NCI-H1694 treated with DMSO at 0.1 percent for 48 hours (cell line): ENCODE measurements at regions not wholly inside any gene's neighbourhood (a gene's known extent, or its start where the extent isn't known, plus 50 kb on each side); places are given as distances from the start of the nearest gene placed in this dataset.
"Not testable (repeated sequence)": the region's sequence is repeated elsewhere in the genome, so short reads cannot be mapped to it uniquely, and the experiment has no call there.

Experiments used
- DNase-seq: peaks from one replicate; lab custom pipeline; 2025; lab: John Stamatoyannopoulos, UW

DNA sequence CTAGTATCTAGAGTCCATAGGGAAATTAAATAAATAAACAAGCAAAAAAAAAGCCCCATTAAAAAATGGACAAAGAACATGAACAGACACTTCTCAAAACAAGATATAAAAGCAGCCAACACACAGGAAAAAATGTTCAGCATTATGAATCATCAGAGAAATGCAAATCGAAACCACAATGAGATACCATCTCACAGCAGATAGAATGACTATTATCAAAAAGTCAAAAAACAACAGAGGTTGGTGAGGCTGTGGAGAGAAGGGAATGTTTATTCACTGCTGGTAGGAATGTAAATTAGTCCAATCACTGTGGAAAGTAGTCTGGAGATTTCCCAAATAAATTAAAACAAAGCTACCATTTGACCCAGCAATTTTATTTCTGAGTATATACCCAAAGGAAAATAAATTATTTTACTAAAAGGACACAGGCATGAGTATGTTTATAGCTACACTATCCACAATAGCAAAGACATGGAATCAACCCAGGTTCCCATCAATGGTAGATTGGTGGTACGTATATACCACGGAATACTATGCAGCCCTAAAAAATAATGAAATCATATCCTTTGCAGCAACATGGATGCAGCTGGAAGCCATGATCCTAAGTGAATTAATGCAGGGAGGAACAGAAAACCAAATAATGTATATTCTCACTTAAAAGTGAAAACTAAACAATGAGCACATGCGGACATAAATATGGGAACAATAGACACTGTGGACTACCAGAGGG lies 366.5 kb upstream of the SEMA3C start:
- no peak for DNase-seq

DNA sequence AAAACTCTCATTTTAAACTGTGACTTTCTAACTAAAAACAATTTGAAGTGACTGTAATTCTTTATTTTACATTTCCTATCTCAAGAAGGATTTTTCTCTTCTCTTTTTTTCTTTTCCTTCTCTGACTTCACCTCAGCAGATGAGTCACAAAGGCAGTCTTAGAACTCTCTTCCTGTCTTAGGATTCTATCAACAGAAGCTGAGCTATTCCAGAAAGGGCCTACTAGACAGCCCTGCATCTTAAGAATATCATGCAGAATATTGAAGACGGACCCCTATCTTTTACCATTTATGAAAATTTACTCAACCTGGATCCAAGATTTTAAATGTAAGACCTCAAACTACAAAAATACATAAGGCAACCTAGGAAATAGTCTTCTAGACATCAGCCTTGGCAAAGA lies 365.7 kb upstream of the SEMA3C start:
- no peak for DNase-seq

DNA sequence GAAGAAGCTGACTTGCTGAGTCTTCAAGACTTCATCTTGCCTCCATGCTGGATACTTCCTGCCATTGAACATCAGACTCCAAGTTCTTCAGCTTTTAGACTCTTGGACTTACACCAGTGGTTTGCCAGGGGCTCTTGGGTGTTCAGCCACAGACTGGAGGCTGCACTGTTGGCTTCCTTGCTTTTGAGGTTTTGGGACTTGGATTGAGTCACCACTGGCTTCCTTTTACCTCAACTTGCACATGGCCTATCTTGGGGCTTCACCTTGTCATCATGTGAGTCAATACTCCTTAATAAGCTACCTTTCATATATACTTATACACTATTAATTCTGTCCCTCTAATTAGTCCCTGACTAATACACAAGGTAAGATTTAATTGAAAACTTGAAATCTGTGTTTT lies 361.7 kb upstream of the SEMA3C start:
- DNase-seq, result no peak

DNA sequence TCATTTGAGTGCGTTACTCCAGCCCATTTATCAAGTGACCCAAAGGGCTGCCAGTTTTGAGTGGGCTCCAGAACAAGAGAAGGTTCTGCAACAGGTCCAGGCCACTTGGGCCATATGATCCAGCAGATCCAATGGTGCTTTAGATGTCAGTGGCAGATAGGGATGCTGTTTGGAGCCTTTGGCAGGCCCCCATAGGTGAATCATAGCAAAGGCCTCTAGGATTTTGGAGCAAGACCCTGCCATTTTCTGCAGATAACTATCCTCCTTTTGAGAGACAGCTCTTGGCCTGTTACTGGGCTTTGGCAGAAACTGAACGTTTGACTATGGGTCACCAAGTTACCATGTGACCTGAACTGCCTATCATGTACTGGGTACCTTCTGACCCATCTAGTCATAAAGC lies 358.8 kb upstream of the SEMA3C start:
- no peak for DNase-seq

DNA sequence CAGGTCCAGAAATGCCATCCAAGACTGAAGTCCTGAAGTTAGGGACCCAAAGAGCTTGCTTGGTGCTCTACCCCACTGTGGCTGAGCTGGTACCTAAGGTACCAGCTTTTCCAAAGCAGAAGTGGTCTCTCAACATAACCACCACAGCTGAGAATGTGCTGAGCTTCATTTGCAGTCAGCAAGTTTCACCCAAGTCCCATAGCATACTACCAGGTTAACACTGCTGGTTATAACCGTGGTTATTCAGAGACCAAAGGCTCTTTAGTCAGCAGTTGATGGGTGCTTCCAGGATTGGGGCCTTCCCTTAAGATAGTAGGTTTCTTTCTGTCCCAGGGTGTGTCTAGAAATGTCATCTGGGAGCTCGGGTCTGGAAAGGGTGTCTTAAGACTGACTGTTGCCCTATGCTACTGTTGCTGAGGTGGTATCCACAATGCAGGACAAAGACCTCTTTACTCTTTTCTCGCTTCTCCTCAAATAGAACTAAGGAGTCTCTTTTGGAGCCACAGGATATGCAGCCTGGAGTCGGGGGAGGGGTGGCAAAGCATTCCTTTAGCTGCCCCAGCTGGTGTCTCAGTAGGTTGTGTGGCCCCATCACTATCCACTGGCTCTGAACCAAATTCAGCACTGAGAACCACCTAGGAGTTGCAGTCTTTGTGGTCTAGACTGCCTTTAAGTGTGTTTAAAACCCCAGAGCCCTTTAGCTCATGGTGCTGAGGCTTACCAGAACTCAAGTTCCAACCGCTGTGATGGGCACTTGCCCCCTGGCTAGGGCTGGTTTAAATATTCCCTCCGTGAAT lies 354.9 kb upstream of the SEMA3C start:
- no peak for DNase-seq

DNA sequence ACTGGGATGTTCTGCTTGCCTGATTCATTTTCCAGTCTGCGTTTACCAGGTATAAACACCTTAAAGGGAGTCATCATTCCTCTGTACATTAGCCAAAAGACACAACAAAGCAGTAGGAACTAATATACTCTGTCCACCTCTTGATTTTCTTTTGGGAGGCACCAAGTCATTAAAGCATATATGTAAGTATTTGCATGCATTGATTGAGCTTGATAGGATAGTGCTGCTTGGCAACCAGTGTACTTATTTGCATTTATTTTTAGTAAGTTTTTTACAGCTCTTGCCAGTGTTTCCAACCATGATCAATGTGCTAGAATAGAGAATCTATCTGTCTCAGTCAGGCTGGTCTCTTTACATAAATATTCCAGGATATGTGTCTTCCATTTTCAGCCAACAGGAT lies 353.3 kb upstream of the SEMA3C start:
- DNase-seq, result no peak

DNA sequence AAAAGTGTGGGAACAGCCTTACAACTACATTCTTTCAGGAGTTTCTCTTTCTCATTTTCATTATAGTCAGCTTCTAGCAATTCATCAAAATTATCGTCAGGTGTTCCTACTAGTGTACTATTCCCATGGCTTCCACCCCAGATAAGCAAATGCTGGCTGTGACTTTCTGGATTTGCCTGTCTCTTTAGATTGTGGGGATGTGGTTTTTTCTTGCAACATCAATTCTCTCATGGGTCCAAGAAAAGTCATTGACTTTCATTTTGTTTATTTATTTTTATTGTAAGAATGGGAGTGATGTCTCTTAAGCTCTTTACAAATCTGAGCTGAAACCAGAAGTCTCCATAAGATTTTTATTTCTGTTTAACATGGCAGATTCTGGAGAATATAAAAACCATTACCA lies 349.7 kb upstream of the SEMA3C start:
- no peak for DNase-seq

DNA sequence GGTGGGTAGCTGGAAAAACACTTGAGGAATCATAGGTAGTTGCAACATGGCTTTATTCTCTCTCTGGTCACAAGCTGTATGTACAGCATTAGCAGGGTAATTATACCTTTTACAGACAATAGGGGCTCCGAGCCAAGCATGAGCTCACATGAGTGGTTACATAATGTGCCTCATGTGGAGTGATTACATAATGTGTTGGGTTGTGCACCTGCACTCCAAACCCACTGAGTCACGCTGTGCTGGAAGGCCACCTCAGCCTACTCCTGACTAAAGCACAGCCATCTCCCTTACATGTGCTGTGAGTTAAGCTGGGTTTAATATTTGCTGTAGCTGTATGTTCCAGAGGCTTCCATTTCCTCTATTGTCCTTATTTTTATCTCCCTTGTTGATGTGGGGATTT lies 348.7 kb upstream of the SEMA3C start:
- DNase-seq, result no peak

DNA sequence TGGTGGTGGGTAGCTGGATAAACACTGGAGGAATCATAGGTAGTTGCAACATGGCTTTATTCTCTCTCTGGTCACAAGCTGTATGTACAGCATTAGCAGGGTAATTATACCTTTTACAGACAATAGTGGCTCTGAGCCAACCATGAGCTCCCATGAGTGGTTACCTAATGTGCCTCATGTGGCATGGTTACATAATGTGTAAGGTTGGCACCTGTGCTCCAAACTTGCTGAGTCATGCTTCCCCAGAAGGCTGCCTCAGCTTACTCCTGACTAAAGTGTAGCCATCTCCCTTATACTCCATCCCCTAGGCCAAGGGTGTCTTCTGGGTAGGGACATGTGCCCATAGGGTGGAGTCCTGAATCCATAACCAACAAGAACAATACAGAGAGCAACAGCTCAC lies 345.3 kb upstream of the SEMA3C start:
- no peak for DNase-seq

DNA sequence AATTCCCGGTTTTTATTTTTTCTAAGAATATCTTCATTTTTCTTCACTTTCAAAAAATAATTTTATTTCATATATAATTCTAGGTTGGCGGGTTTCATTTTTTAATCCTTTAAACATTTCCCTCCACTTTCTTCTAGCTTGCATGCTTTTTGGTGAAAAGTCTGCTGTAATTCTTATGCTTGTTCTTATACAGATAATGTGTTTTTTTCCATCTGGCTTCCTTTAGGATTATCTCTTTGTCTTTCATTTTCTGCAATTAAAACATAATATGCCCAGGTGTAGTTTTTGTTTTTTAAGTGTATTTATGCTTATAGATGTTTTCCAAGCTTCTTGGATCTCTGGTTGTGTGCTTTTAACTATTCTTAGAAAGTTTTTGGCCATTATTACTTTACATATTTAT lies 341.3 kb upstream of the SEMA3C start:
- DNase-seq, result no peak

DNA sequence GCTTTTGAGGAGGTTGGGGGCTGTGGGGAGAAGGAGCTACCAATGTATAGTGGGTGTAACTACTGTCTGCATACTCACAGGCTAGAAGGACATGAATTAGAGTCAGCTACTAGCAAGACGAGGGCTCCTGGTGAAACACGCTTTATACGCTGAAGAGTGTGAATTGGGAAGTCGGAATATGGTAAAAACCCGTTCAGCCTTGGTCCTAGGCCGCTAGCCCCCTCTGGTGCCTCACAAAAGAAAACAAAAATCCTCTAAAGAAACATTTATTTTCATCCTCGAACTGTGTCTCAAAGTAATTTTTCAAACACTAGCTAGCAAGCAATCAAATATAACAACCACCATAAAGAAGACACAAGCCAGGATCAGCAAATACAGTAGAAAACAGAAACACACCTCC lies 338.1 kb upstream of the SEMA3C start:
- no peak for DNase-seq

DNA sequence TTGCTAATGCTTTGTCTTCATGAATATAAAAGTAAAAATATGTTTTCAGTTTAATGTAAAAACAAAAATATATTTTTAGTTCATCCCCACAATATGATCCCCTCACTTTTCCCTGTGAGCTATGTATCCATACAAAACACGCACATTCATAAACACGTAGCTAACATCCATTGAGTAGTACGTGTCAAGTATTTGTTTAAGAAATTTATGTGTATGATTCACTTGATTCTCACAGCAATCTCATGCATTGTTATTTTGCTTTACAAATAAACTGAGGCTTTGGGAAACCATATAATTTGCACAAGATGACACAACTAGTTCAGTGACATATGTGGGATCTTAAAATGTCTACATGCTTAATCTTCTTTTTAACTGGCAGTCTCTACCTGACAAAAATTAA lies 329.6 kb upstream of the SEMA3C start:
- DNase-seq, result no peak

DNA sequence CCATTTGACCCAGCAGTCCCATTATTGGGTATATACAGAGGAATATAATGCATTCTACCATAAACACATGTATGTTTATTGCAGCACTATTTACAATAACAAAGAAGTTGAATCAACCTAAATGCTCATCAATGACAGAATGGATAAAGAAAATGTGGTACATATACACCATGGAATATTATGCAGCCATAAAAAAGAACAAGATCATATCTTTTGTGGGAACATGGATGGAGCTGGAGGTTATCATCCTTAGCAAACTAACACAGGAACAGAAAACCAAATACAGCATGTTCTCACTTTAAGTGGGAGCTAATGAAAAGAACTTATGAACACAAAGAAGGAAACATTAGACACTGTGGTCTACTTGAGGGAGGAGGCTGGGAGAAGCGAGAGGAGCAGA lies 328.5 kb upstream of the SEMA3C start:
- not testable (repeated sequence) for DNase-seq

DNA sequence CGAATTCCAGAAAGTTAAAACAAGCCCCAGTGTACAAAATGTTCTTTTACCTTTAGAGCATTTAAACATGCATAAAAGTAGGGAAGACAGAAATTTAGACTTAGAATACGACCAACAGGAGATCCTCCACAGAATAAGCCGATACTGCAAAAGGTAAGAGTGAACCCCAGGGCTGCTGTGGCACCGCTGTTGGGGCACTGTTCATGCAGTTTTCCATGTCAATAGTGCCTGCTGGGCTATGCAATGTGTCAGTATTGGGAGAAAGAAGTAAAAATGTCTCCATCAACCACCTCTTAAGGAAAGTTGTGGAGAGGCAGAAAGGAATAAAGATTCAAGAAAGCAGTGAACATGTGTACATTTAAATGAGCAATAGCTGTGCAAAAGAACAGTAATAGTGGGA lies 326.5 kb upstream of the SEMA3C start:
- DNase-seq, result no peak

DNA sequence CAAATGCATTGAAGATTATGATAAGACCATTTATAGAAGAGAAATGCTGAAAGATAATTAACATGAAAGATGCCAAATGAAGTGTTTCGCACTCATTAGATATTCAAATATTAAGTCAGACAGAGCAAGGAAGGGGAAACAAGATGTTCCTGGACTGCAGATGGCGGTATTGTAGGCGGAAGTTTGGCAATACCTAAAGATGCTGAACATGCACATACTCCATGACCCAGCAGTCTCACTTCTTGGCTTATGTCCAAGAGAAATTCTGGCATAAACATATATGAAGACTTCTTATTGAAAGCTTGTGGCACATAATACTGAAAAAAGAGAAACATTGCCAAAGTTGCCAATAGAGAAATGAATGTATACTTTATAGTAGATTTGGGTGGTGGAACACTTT lies 325.4 kb upstream of the SEMA3C start:
- DNase-seq, result no peak

DNA sequence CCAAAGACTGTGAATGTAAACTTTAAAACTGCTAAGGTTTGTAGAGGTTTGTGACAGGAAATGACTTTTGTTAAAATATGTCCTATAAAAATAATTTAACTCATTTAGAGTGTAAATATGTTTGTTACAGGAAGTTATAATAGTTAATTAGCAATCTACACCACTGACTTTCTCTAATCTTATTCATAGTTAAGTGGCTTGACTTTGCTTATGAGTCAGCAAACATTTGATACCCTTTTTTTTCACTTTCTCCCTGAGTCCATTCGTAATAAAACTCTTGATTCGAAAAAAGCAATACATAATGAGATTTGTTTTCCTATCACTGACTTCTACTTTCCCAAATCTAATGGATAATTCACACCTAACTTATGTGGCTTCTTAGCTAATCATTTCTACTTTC lies 317.7 kb upstream of the SEMA3C start:
- DNase-seq, result no peak

DNA sequence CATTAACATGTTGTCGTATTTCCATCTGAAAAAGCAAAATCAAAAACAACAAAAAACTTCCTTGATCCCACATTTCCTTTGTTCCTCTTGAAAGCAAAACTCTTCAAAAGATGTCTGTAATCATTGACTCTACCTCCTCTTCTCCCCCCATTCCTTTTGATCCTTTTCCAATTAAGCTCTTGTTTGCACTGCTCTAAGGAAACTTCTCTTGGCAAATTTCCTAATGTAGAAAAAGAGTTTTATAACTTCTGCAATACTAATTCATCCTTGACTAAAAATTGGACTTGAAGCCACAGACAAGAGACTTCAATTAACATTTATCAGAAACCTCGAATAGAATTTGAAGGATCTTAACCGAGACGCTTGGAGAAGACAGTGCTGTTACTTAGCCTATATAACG lies 317.1 kb upstream of the SEMA3C start:
- no peak for DNase-seq

DNA sequence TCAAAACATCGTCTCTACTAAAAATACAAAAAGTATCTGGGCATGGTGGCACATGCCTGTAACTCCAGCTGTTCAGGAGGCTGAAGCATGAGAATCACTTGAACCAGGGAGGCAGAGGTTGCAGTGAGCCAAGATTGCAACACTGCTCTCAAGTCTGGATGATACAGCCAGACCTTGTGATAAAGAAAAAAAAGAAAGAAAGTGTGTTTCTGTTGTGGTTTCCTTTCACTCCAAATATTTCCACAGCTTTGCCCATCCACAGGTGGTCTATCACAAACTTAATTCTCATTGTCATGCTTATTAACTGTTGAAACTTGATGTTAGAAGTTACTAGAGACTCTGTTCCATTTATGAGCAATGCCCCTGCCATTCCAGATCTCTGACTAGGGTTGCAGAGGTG lies 316.0 kb upstream of the SEMA3C start:
- no peak for DNase-seq

DNA sequence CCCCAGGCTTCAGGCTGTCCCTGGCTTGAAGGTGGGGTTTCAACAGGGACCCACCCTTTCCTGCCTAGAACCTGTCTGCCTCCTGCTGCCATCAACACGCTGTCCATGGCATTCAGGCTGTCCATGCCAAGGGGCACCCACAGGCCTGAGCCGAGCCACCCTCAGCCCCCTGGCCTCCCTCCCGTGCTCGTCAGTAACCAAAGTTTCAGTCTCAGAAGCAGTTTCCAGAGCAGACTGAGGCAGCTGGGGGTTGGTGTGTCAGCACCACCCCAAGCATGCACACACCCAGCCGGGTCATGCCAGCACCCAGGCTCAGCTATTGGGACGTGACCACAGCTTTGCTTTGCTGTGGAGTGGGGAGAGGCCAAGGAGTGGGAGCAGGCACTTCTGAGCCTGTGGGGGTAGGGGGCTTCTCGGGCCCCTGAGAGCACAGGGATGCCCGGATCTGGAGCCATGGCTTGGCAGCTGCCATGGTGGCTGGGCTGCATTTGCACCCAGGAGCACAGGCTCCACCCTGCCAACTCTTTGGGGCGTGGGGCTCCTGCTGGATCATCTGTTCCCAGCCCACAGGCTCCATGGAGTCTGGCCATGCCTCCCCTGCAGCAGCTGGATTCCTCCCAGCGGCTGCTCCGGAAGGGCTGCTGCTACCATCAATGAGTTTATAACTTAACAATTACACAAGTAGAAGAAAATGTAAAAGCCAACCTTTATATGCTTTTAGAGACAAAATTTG lies 314.5 kb upstream of the SEMA3C start:
- no peak for DNase-seq

DNA sequence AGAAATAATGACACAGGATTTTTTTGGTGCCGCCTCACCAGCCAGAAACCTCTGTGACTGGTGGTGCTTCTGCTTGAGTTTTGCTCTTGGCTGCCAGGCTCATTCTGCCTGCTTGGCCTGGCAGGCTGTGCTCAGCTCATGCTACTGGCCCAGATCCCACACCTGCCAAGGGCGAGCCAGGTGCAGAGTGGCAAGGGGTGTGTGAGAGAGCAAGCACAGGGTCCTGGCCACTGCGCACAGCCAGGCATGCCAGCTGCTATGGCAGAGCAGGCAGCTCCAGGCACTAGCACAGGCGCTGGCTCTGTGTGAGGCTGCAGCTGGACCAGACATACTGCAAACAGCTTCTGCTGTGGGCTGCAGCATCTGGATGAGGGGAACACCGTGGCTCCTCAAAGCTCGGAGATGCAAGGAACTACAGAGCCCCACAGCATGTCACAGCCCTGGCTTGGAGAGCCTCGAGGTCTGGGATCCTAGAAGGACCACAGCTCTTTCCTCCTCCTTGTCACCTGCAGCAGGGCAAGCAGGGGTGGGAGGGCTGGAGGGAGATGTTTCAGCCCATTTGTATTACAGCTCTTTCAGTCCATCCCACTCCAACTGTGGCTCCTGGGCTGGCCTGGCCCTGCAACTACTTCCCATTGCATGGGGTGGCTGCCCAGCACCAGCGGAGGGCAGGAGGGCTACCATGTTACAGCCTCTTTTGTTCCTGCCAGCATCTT lies 313.4 kb upstream of the SEMA3C start:
- DNase-seq, result peak; percentile 58

DNA sequence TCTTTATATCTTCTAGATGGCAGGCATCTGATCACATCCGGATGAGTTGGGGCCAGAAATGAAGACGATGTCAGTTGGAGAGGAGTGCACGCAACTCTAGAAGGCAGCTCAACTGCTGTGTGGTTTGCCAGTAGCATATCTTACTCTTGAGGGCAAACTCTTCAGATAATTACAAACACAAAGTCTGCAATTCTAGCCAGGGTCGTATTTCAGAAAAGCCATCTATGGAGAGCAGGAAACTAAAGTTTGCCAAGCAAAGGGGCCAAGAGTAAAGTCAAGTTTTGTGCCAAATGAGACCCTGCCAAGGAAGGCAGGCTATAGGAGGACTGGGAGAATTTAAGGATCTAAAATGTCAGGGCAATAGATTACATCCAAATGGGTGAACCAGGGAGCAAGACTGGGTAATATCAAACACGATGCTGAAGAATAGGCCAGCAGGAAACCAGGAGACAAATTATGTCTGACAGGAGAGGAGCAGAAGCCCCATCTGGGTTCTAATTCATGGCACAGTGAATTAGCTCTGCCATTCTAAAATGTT lies 312.5 kb upstream of the SEMA3C start:
- no peak for DNase-seq

DNA sequence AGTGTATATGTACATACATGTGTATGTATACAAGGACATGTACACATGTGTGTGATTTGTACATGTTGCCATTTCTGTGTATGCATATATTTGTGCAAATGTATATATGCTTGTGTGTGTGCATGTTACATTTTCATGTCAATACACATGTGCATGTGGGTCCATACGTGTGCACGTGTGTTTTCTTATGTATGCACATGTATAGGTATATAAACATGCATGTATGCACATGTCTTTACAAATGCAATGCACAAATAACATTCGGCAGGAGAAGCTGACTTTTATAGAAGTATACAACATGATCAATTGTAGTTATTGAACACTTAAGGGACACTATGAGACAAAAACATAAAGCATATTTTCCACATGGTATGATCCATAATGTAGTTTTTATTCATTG lies 307.4 kb upstream of the SEMA3C start:
- DNase-seq, result no peak
